Endometrium (tissue), 2 donors: ENCODE measurements at regions not wholly inside any gene's neighbourhood (a gene's known extent, or its start where the extent isn't known, plus 50 kb on each side); places are given as distances from the start of the nearest gene placed in this dataset.
"Not testable (repeated sequence)": the region's sequence is repeated elsewhere in the genome, so short reads cannot be mapped to it uniquely, and the experiment has no call there.

Source experiments
- FAIRE-seq: peaks from 2 replicates; lab custom pipeline; 2012; peaks lifted over from hg19 to GRCh38; lab: Jason Lieb, UNC
- donor health status: control.
- donor health status: control.

GRCh38 chr5:174444479-174445188 lies 279.7 kb upstream of the MSX2 start:
- FAIRE-seq: no peak

GRCh38 chr5:174446446-174446845 lies 277.9 kb upstream of the MSX2 start:
- no peak for FAIRE-seq

GRCh38 chr5:174446988-174447387 lies 277.4 kb upstream of the MSX2 start:
- no peak for FAIRE-seq

GRCh38 chr5:174448041-174448440 lies 276.3 kb upstream of the MSX2 start:
- FAIRE-seq: no peak

GRCh38 chr5:174448662-174449061 lies 275.7 kb upstream of the MSX2 start:
- FAIRE-seq: no peak

- no peak for FAIRE-seq
Measured at GRCh38 chr5:174453690-174454089, 270.7 kb upstream of the MSX2 start.

GRCh38 chr5:174454464-174454863 lies 269.9 kb upstream of the MSX2 start:
- no peak for FAIRE-seq

GRCh38 chr5:174454890-174455289 lies 269.5 kb upstream of the MSX2 start:
- no peak for FAIRE-seq

GRCh38 chr5:174455301-174455700 lies 269.1 kb upstream of the MSX2 start:
- no peak for FAIRE-seq

GRCh38 chr5:174457141-174457678 lies 267.2 kb upstream of the MSX2 start:
- no peak for FAIRE-seq

- no peak for FAIRE-seq
Measured at GRCh38 chr5:174459071-174459702, 265.2 kb upstream of the MSX2 start.

GRCh38 chr5:174459832-174460448 lies 264.4 kb upstream of the MSX2 start:
- FAIRE-seq: no peak

GRCh38 chr5:174462129-174462528 lies 262.3 kb upstream of the MSX2 start:
- FAIRE-seq: no peak

- no peak for FAIRE-seq
Measured at GRCh38 chr5:174464504-174465165, 259.7 kb upstream of the MSX2 start.

GRCh38 chr5:174471528-174471927 lies 252.9 kb upstream of the MSX2 start:
- FAIRE-seq: not testable (repeated sequence)

GRCh38 chr5:174472956-174473355 lies 251.4 kb upstream of the MSX2 start:
- no peak for FAIRE-seq

GRCh38 chr5:174476001-174476400 lies 248.4 kb upstream of the MSX2 start:
- not testable (repeated sequence) for FAIRE-seq

GRCh38 chr5:174479325-174479724 lies 245.1 kb upstream of the MSX2 start:
- FAIRE-seq: peak; percentile 57

- FAIRE-seq: no peak
Measured at GRCh38 chr5:174481737-174482136, 242.6 kb upstream of the MSX2 start.

GRCh38 chr5:174482607-174483024 lies 241.8 kb upstream of the MSX2 start:
- FAIRE-seq: no peak

GRCh38 chr5:174483411-174483810 lies 241.0 kb upstream of the MSX2 start:
- FAIRE-seq: no peak

GRCh38 chr5:174489215-174489614 lies 235.2 kb upstream of the MSX2 start:
- FAIRE-seq: no peak
